Left cardiac atrium (tissue), 4 donors: ENCODE measurements at regions not wholly inside any gene's neighbourhood (a gene's known extent, or its start where the extent isn't known, plus 50 kb on each side); places are given as distances from the start of the nearest gene placed in this dataset.
"Not testable (repeated sequence)": the region's sequence is repeated elsewhere in the genome, so short reads cannot be mapped to it uniquely, and the experiment has no call there.

Source experiments
- ATAC-seq, 2 donors: fragments of 200-7000 bp; cut with Tn5 transposase; one replicate each; pipeline ENCODE4 v1.9.1; 2020; ENCODE audit warnings: mild to moderate bottlenecking in 2 of 2, moderate library complexity in 2 of 2
- DNase-seq: peaks from one replicate; pipeline ENCODE4 v3.0.0-alpha.2; 2020
- intact Hi-C, 2 donors: fragments of 100-400 bp; cut with DNase I; formaldehyde crosslinking; loops; one replicate each; pipeline versions ENCODE4 v1.14.1 to v1.15.1; 2022 to 2023
- donor health status: DM: no; HTN: yes; CAD: no.
- donor health status: DM: no; HTN: yes; CAD: no; lungs with severe emphysema.
- donor health status: DM: yes; HTN: yes; CAD: no.
- donor health status: Dilated cardiomyopathy.

DNA sequence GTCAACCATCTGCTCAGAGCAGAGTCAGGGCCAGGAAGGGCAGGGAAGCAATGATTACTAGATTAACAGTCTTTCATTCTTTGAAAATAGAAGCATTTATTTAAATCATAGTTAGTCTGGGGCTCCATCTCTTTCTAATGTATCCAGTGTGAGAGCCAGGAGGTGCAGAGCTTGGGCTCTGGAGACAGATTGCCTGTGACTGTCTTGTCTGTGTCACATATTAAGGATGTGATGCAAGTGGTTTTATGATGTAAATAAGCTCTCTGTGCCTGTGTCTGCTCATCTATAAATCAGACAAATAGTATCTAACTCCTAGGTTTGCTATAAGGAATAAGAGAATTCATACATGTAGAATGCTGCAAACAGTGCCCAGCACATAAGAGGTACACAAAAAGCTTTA is 104.9 kb upstream of the TANK start:
- intact Hi-C loops = no loop called here
- DNase-seq (no peak), ATAC-seq (no peak)

DNA sequence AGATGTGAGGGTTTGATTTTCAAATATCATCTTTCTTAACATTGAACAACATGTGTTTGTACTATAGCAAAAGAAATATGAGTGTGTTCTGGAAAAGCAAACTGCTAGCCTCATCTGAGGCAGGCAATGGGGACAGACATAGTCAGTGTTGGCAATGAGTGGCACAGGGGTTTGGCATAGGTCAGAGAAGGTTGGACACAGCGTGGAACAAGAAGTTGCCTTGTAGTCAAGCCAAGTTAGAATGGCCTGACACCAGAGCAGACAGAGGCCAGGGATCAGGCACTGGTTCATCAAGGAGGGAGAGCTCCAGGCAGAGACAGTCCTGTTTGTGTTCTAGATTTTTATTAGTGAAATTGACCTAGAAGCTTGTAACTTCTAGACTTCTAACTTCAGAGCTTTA is 100.8 kb upstream of the TANK start:
- DNase-seq (no peak), ATAC-seq (peak in 1 of 2 donors; percentile 26)
- intact Hi-C loops = no loop called here

DNA sequence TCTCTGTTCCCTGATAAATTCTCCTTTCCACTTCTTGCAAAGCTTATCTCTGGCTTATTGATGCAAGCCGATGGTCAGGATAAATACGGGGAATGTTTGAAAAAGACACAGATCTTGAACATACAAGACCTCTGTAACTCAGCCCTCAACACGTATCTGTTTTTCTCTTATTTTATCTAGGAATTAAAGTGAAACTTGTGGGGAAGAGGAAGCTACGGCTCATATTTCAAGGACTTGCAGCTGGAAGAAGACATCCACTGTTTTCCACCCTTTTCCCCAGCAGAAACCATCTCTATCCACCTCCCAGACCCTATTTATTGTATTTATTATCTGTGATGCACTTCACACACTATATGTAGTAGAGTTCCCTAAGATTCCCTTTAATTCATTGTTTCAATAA is 98.4 kb upstream of the TANK start:
- DNase-seq = no peak
- intact Hi-C loops = no loop called here
- ATAC-seq = no peak

DNA sequence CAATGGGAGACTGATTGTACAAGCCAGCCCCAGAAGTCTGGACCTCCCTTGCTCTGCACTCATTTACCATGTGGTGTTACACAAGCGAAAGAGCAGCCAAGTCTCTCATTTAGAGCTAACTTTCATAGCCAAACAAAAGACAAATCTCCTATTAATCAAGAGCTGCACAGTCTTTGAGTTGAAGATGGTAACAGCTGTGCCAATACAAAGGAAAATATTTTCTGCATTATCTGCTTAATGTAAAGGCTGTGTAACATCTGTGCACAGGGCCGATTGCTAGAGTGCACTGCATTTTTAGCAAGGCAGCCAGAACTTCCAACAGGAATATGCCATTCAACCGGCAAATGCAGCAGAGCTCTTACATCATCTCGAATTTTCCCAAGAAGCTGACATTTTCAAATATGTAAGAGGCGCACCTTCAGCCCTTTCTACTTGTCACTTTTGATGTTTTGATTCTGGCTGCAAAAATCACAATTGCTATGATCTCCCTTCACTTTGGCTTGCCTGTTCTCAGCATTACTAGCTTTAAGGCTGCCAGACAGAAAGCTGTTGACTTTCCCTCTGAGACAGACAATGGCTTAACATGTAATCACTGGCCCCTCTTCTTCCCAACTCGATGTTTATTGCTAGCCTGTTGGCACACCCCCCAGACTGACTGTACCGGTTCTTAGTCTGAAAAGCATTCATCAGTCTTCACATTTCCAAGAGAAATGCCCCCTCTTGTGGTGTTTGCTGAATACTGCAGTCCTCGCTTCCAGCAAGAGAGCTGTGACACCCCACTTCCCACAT is 96.9 kb upstream of the TANK start:
- intact Hi-C loops = no loop called here
- DNase-seq (peak; percentile 71), ATAC-seq (peak; percentile 89 to 90)

DNA sequence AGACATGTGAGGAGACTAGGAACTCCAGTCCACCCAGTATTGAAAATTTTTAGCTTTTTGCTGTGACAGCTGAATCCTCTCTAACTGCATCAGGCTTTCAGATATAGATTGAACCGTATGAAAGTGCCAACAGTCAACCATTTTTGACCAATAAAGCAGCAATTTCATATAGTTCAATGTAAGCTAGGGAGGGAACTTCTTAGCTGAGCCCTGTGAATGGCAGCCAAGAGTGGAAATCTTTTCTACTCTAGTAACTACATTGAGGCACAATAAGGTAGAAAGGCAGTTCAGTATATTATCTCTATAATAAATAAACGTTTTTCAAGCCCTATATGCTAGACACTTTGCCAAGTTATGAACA is 96.3 kb upstream of the TANK start:
- intact Hi-C loops = no loop called here
- ATAC-seq (no peak), DNase-seq (no peak)

DNA sequence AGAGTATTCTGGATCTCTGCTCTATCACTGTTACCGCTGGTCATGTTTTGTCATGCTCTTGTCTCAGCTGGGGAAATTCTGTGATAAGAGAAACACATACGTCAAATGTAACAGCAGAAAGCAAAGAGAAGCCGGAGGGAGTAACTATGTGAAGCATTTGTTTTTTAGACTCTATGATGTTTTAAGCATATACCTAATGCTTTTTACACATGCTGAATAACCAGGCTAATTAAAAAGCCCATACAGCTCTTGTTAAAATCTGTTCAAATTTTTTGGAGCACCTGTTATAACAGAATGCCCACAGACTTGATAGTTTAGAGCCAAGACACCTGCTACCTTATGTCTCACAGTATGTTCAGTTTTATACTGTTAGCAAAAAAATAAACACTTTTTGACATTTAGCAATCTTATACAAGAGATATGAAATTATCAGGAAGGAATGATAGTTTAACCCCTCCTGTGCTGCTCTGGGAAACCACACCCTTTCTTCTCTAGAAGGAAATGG is 92.3 kb upstream of the TANK start:
- DNase-seq (no peak), ATAC-seq (no peak)
- intact Hi-C loops = no loop called here

DNA sequence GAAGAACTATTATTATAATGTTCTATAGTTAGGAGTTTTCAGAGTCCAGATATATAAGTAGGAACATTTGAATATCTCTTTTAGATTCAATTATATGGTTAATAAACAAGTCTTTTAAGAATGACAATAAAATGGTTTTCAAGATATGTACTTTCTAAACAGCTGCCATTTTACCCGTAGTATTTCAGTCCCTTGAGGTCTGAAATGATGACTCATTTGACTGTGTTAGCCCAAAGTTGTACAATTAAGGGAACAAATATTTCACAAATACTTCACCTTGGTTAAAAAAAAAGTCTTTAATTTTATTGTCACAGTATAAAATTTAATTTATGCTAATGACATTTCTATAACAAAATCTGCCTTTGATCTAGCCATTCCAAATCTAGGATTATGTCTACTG is 91.6 kb upstream of the TANK start:
- DNase-seq (no peak), ATAC-seq (no peak)
- intact Hi-C loops = no loop called here

DNA sequence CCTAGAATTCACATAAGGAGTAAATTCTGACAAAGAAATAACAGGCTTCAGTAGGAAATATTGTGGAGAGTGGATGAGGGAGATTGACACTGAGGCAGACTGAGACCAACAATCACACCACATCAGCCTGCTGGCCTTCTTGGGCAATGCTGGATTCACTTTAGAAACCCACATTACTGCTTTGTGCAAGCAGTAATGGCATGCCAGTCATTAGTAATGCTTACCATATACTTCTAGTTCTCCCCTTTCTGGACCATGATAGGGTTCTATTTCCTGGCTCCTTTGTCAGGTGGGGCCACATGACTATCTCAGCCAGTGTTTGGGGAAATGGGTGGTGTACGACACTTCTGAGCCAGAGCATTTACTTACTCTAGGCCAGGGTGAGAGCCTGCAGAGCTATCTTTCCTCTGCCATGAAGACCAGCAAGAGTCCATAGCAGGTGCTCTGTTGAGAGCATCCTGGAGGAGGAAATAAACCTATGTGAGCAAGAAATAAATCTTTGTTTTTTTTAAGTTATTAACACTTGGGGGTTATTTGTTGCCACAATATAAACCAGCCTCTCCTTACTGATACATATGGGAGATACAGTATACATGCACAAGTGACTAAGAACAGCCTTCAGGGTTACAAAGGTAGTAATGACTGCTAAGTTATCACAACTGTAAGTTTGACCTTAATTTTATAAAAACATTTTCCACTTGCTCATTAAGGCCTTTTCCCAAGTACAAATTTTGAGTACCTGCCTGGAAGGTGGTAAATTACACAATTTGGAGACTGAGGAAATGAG is 89.3 kb upstream of the TANK start:
- intact Hi-C loops = no loop called here
- DNase-seq (no peak), ATAC-seq (no peak)

DNA sequence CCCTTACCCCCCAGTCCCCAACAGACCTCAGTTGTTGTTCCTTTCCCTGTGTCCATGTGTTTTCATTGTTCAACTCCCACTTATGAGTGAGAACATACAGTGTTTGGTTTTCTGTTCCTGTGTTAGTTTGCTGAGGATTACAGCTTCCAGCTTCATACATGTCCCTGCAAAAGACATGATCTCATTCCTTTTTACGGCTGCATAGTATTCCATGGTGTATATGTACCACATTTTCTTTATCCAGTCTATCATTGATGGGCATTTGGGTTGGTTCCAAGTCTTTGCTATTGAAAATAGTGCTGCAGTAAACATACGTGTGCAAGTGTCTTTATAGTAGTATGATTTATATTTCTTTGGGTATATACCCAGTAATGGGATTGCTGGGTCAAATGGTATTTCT is 87.8 kb upstream of the TANK start:
- ATAC-seq, DNase-seq, intact Hi-C loops: not testable (repeated sequence)

DNA sequence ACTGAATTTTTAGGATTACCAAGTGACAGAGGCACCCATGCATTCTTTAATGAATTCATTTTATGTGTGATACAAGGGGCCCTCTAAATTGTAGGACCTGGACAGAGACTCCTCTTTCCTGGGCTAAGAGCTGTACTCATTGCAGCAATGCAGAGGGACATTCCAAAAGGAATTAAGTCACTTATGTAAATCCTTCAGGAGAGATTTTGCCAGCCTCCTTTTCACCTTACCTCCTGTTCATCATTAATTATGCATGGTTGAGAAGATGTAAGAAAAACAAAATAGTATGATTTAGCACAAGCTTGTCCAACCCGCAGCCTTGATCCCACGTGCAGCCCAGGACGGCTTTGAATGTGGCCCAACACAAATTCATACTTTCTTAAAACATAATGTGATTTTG is 84.5 kb upstream of the TANK start:
- no peak for DNase-seq
- intact Hi-C loops = no loop called here
- no peak for ATAC-seq

DNA sequence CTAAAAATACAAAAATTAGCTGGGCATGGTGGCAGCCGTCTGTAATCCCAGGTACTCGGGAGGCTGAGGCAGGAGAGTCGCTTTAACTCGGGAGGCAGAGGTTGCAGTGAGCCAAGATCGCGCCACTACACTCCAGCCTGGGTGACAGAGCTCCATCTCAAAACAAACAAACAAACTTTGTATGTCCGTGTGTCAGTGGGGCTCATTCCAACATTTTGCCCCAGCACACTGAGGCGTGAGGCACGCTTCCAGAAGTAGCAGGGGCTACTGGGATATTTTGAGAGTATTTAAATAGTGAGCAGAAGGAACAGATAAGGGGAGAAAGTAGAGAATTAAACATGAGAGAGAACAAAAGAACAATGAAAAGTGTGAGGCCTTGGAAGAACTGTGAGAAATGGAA is 83.3 kb upstream of the TANK start:
- intact Hi-C loops = no loop called here
- DNase-seq (no peak), ATAC-seq (peak in 1 of 2 donors; percentile 14)

DNA sequence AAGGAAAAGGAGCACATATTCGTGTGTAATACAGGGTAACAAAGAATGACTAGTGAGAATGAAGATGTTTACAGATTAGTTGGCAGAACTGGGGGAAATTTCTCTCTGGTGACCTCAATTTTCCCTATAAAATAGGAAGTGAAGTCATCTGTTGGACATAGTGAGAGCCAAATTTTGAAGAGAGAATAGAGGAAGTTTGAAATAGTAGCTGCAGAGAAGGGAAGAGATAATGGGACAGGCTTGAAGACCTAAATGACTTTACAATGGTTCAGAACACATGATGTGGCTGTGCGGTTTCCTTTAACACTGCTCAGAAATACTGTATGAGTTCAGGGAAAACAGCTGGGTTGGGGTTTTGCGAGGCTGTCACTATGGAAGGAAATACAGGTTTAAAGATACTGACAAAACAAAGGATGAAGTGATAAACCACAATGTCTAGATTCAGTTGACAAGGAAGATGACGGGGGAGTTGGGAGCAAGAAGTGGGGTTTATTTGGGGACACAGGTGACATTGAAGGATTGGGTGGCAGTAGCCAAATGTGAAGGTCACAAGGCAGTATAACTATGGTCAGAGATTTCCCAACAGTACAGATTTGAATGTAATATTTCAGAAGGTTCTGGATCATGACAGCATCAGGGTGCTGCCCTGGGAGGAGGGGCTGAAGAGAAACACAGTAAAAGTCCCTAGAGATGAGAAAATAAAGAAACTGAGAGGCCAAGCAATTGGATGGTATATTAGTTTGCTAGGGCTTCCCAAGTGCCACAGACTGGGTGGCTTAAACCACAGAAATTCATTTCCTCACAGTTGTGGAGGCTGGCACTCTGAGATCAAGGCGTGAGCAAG is 82.6 kb upstream of the TANK start:
- peak; percentile 87 to 90 for ATAC-seq
- no peak for DNase-seq
- intact Hi-C loops = no loop called here

DNA sequence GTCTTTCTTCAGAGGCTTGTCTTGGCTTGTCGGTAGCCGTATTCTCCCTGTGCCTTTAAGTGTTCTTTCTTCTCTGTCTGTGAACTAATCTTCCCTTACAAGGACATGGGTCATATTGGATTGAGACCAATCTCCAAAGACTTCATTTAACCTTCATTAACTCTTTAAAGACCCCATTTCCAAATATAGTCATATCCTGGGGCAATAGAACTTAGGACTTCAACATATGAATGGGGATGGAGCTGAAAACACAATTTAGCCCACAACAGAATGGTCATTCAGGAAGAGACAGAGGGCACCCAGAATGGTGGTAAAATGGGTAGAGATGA is 82.1 kb upstream of the TANK start:
- DNase-seq = no peak
- ATAC-seq = no peak
- intact Hi-C loops = no loop called here

DNA sequence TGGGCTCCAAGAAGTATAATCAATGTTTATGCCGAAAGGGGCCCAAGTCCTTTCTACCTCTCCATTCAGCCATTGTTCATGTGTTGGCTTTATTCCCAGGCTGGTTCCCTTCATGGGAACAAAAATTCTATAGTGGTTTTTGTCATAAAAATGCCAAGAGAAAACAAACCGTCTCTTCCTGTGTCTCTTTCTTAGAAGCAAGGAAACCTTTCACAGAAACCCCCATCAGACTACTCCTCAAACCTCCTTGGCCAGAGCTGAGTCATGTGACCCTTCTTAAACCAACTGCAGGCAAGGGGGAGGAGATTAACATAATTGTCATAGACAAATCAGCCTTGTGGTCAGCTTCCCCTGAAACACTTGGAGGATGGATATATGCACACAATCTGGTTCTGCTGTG is 75.1 kb upstream of the TANK start:
- intact Hi-C loops = no loop called here
- ATAC-seq = no peak

DNA sequence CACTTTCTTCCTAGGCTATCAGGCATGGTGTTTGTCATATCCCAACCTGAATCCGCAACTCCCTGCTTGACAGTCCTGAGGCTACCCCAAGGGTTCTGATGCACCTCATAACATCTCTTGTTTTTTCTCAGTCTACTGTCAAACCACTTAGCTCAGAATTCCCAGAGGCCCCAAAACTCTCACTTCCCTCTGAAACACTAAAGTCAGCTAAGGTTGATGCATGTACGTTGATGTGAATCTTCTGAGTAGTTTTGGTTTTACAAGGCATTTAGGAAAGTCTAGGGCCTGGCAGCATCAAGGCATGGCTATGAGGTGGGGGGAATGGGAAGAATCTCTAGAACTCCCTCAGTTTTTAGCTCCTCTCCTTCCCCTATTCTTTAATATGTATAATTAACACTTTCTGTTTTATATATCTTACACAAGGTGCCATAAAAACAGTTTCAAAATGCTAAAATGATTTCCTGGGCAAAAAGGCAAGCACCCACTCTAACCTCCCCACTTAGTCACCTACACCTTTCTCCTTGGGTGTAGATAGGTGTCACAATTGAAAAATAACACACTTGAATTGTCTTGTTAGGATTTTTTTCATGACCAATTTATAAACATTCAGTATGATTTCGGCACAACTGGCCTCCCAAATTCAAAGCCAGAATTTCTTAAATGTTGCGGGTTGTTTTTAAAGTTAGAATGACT is 71.4 kb upstream of the TANK start:
- intact Hi-C loops = no loop called here
- DNase-seq = no peak
- no peak for ATAC-seq

More for the DNA sequence above, 75.1 kb upstream of the TANK start:
- no peak for DNase-seq

DNA sequence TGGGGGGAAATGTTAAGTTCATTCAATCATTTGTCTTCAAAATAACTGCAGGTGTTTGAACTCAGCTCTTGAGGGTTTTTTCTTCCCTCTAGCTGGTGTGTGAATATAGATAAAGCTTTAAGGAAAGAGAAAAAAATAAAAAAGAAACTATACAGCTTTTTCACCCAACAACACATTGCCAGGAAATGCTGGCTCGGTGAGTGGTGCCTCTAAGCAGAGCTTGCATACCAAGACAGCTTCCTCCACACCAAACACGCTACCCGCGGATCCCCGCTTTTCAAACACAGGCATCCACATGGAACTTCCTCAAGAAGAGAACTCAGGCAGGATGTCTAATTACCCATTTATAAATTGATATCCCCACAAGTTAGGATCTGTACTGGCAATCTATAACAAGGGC is 69.8 kb upstream of the TANK start:
- ATAC-seq = no peak
- no peak for DNase-seq
- intact Hi-C loops = no loop called here

DNA sequence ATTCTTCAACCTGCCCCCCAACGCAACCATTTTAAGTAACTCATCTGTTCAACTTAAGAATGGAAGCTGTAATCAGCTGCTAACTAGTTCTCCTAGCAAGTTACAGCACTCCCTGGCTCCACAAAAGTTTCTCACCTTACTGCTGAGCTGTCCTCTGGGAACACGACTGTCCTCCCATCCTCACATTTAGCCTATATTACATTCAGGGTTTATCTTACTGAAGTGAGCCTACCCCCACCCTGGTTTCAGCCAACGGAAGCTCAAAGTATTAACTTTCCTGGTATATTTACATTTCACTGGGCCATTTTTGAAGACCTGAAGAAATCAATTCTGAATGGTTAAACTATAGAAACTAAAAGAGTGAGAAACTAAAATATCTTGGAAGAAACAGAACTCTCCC is 64.9 kb upstream of the TANK start:
- ATAC-seq = no peak
- DNase-seq = no peak
- intact Hi-C loops = no loop called here

DNA sequence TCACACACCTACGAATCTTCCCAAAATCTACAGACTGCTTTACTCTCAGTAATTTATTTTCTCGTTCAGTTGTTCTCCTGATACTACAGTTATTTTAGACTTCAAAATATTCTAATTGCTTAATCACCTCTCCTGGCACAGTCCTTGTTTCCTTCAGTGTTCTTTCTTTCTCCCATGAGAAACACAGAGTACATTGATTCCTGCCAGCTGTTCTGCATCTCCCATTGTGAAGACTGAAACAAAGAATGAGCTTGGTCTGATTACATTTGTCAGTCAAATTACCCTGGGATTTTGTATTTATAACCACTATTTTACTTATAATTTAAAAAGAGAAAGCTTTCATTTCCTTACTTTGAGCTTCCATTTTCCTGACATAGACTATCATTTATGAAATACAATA is 63.9 kb upstream of the TANK start:
- DNase-seq (no peak), ATAC-seq (peak; percentile 44 to 48)
- intact Hi-C loops = no loop called here

DNA sequence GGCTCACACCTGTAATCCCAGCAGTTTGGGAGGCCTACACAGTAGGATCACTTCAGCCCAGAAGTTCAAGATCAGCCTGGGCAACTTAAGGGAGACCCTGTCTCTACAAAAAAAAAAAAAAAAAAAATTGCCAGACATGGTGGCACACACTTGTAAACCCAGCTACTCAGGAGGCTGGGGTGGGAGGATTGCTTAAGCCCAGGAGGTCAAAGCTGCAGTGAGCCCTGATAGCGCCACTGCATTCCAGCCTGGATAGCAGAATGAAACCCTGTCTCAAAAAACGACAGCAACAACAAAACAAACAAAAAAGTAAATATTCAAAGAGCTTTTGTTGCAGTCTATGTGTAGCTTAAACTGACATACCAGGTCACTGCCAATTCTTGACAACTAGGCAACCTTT is 63.1 kb upstream of the TANK start:
- ATAC-seq (no peak), DNase-seq (no peak)
- intact Hi-C loops = no loop called here
